Ishikawa (cell line): ENCODE measurements at regions not wholly inside any gene's neighbourhood (a gene's known extent, or its start where the extent isn't known, plus 50 kb on each side); places are given as distances from the start of the nearest gene placed in this dataset.

Experiments
- CEBPB ChIP-seq: IDR thresholded peaks from 2 replicates; pipeline ENCODE4 v1.6.1; 2012
- CREB1 ChIP-seq: IDR thresholded peaks from 2 replicates; pipeline ENCODE4 v1.6.1; 2012; ENCODE audit warnings: low read depth
- EGR1 ChIP-seq: IDR thresholded peaks from 2 replicates; pipeline ENCODE4 v1.6.1; 2012
- EP300 ChIP-seq: IDR thresholded peaks from 2 replicates; pipeline ENCODE4 v1.6.1; 2012; ENCODE audit warnings: borderline replicate concordance
- FOXM1 ChIP-seq: IDR thresholded peaks from 2 replicates; pipeline ENCODE4 v1.6.1; 2012; ENCODE audit warnings: low read depth, borderline replicate concordance
- NFIC ChIP-seq: IDR thresholded peaks from 2 replicates; pipeline ENCODE4 v1.6.1; 2012
- RAD21 ChIP-seq: IDR thresholded peaks from 2 replicates; pipeline ENCODE4 v1.6.1; 2012; ENCODE audit warnings: low read depth
- TAF1 ChIP-seq: IDR thresholded peaks from 2 replicates; pipeline ENCODE4 v1.6.1; 2012; ENCODE audit warnings: low read depth, mild to moderate bottlenecking
- TCF12 ChIP-seq: IDR thresholded peaks from 2 replicates; pipeline ENCODE4 v1.6.1; 2012; ENCODE audit warnings: low read depth
- TEAD4 ChIP-seq: IDR thresholded peaks from 2 replicates; pipeline ENCODE4 v1.6.1; 2012
- YY1 ChIP-seq: IDR thresholded peaks from 2 replicates; pipeline ENCODE4 v1.6.1; 2012; ENCODE audit warnings: low read depth
- ZBTB7A ChIP-seq: IDR thresholded peaks from 2 replicates; pipeline ENCODE4 v1.6.1; 2012; ENCODE audit warnings: low read depth
- TF ChIP-seq, protein P1 (sequence below): IDR thresholded peaks from 2 replicates; pipeline ENCODE4 v1.6.1; 2012; ENCODE audit warnings: low read depth, mild to moderate bottlenecking
- TF ChIP-seq, protein P2 (sequence below): IDR thresholded peaks from 2 replicates; pipeline ENCODE4 v1.6.1; 2012
- TF ChIP-seq, protein P3 (sequence below): IDR thresholded peaks from 2 replicates; pipeline ENCODE4 v1.6.1; 2012

GRCh38 chr3:56990641-56991015 is 69.8 kb upstream of the SPATA12 start:
- TF ChIP-seq, protein P1, sequence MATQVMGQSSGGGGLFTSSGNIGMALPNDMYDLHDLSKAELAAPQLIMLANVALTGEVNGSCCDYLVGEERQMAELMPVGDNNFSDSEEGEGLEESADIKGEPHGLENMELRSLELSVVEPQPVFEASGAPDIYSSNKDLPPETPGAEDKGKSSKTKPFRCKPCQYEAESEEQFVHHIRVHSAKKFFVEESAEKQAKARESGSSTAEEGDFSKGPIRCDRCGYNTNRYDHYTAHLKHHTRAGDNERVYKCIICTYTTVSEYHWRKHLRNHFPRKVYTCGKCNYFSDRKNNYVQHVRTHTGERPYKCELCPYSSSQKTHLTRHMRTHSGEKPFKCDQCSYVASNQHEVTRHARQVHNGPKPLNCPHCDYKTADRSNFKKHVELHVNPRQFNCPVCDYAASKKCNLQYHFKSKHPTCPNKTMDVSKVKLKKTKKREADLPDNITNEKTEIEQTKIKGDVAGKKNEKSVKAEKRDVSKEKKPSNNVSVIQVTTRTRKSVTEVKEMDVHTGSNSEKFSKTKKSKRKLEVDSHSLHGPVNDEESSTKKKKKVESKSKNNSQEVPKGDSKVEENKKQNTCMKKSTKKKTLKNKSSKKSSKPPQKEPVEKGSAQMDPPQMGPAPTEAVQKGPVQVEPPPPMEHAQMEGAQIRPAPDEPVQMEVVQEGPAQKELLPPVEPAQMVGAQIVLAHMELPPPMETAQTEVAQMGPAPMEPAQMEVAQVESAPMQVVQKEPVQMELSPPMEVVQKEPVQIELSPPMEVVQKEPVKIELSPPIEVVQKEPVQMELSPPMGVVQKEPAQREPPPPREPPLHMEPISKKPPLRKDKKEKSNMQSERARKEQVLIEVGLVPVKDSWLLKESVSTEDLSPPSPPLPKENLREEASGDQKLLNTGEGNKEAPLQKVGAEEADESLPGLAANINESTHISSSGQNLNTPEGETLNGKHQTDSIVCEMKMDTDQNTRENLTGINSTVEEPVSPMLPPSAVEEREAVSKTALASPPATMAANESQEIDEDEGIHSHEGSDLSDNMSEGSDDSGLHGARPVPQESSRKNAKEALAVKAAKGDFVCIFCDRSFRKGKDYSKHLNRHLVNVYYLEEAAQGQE = no peak
- no peak for TF ChIP-seq RAD21
- TF ChIP-seq, protein P2, sequence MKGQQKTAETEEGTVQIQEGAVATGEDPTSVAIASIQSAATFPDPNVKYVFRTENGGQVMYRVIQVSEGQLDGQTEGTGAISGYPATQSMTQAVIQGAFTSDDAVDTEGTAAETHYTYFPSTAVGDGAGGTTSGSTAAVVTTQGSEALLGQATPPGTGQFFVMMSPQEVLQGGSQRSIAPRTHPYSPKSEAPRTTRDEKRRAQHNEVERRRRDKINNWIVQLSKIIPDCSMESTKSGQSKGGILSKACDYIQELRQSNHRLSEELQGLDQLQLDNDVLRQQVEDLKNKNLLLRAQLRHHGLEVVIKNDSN = no peak
- TF ChIP-seq, protein P3, sequence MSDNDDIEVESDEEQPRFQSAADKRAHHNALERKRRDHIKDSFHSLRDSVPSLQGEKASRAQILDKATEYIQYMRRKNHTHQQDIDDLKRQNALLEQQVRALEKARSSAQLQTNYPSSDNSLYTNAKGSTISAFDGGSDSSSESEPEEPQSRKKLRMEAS = no peak
- no peak for TF ChIP-seq FOXM1
- TF ChIP-seq TEAD4 = no peak
- TF ChIP-seq CREB1 = no peak
- no peak for TF ChIP-seq CEBPB
- no peak for TF ChIP-seq ZBTB7A
- TF ChIP-seq EGR1 = no peak
- no peak for TF ChIP-seq TCF12
- TF ChIP-seq NFIC = no peak
- no peak for TF ChIP-seq EP300
- no peak for TF ChIP-seq TAF1
- no peak for TF ChIP-seq YY1

DNA sequence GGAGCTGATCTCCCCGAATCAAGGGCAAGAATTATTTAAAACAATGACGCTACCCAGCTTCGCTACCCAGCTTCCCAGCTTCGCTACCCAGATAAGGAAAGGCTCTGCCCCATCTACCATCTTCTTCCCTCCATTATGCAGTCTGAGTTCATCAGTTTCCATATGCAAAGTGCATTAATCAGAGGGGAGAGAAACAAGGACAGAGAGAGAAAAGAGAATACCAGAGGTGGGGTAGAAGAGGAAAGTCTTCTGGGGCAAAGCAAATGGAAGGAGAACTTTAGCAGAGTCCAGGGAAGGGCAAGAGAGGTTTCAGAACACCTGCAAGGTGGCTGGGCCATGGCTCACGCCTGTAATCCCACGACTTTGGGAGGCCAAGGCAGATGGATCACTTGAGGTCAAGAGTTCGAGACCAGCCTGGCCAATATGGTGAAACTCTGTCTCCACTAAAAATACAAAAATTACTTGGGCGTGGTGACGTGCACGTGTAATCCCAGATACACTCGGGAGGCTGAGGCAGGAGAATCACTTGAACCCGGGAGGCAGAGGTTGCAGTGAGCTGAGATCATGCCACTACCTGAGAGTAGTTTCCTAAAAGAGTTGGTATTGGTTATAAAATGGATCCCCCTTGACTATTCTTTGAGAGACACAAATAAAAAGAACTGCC is 70.4 kb upstream of the SPATA12 start:
- TF ChIP-seq, protein P2 = no peak
- no peak for TF ChIP-seq ZBTB7A
- TF ChIP-seq CREB1 = no peak
- TF ChIP-seq EGR1 = no peak
- TF ChIP-seq TEAD4 = no peak
- TF ChIP-seq FOXM1 = no peak
- no peak for TF ChIP-seq RAD21
- TF ChIP-seq TCF12 = no peak
- TF ChIP-seq, protein P3 = no peak
- no peak for TF ChIP-seq CEBPB
- no peak for TF ChIP-seq YY1
- TF ChIP-seq, protein P1 = no peak
- no peak for TF ChIP-seq NFIC

GRCh38 chr3:56989169-56989976 is 71.1 kb upstream of the SPATA12 start:
- TF ChIP-seq, protein P3 = no peak
- no peak for TF ChIP-seq CREB1
- TF ChIP-seq TAF1 = no peak
- no peak for TF ChIP-seq EP300
- no peak for TF ChIP-seq RAD21
- no peak for TF ChIP-seq TCF12
- TF ChIP-seq CEBPB = no peak
- TF ChIP-seq TEAD4 = no peak
- no peak for TF ChIP-seq FOXM1
- no peak for TF ChIP-seq EGR1
- no peak for TF ChIP-seq ZBTB7A
- TF ChIP-seq YY1 = no peak
- TF ChIP-seq, protein P2 = no peak

- no peak for TF ChIP-seq TAF1
- peak; percentile 89 for TF ChIP-seq RAD21
These were observed 71.9 kb upstream of the SPATA12 start for GRCh38 chr3:56988458-56989168.
